Limb (tissue), 2 donors: ENCODE measurements at regions not wholly inside any gene's neighbourhood (a gene's known extent, or its start where the extent isn't known, plus 50 kb on each side); places are given as distances from the start of the nearest gene placed in this dataset.
A peak's percentile ranks its signal among the peaks of the same experiment; 100 is the strongest.
"Not testable (repeated sequence)": the region's sequence is repeated elsewhere in the genome, so short reads cannot be mapped to it uniquely, and the experiment has no call there.

Source experiments
- DNase-seq, 2 donors: peaks; one replicate each; pipeline ENCODE4 v3.0.0-alpha.2; 2016; ENCODE audit errors: extremely low spot score in 2 of 2

- no peak for DNase-seq
These were observed 69.8 kb upstream of the INSIG1 start for GRCh38 chr7:155227788-155228458.

- no peak for DNase-seq
These were observed 69.2 kb upstream of the INSIG1 start for GRCh38 chr7:155228459-155228845.

GRCh38 chr7:155228894-155229293, 68.8 kb upstream of the INSIG1 start:
- DNase-seq, result no peak

GRCh38 chr7:155229548-155230168, 68.0 kb upstream of the INSIG1 start:
- no peak for DNase-seq

- DNase-seq, result peak; percentile 60 to 74
These were observed 67.5 kb upstream of the INSIG1 start for GRCh38 chr7:155230169-155230593.

GRCh38 chr7:155231241-155231800, 66.4 kb upstream of the INSIG1 start:
- DNase-seq, result no peak

- no peak for DNase-seq
These were observed 65.7 kb upstream of the INSIG1 start for GRCh38 chr7:155231941-155232340.

GRCh38 chr7:155232911-155233310, 64.8 kb upstream of the INSIG1 start:
- DNase-seq, result no peak

- no peak for DNase-seq
These were observed 64.1 kb upstream of the INSIG1 start for GRCh38 chr7:155233311-155234157.

- DNase-seq, result no peak
These were observed 63.6 kb upstream of the INSIG1 start for GRCh38 chr7:155234158-155234492.

- DNase-seq, result no peak
These were observed 62.5 kb upstream of the INSIG1 start for GRCh38 chr7:155234950-155235789.

- DNase-seq, result no peak
These were observed 61.3 kb upstream of the INSIG1 start for GRCh38 chr7:155236386-155236785.

- no peak for DNase-seq
These were observed 60.4 kb upstream of the INSIG1 start for GRCh38 chr7:155237297-155237696.

- DNase-seq, result no peak
These were observed 59.9 kb upstream of the INSIG1 start for GRCh38 chr7:155237730-155238129.

GRCh38 chr7:155239431-155240087, 58.1 kb upstream of the INSIG1 start:
- not testable (repeated sequence) for DNase-seq

- no peak for DNase-seq
These were observed 53.0 kb upstream of the INSIG1 start for GRCh38 chr7:155244675-155245074.

GRCh38 chr7:155247479-155248365, 50.0 kb upstream of the INSIG1 start:
- no peak for DNase-seq
